H1 (cell line): ENCODE measurements at regions not wholly inside any gene's neighbourhood (a gene's known extent, or its start where the extent isn't known, plus 50 kb on each side); places are given as distances from the start of the nearest gene placed in this dataset.

Experiments
- CTCF ChIP-seq, 3 experiments: IDR thresholded peaks; 1 replicate in 2 of 3; 2 replicates in 1 of 3; pipeline versions ENCODE4 v1.5.1 to v1.6.1; 2011; ENCODE audit warnings: low read length in 3 of 3, mild to moderate bottlenecking in 3 of 3, inconsistent platforms in 2 of 3, low read depth in 1 of 3, moderate library complexity in 1 of 3; ENCODE audit not compliant: insufficient read depth in 1 of 3; ENCODE audit errors: control extremely low read depth in 1 of 3
- EZH2 ChIP-seq: fragments of 200-600 bp; sonication (generic); IDR thresholded peaks from 2 replicates; pipeline ENCODE4 v1.7.1; 2012; ENCODE audit warnings: low read depth, mild to moderate bottlenecking, moderate library complexity, low read length, inconsistent platforms; ENCODE audit not compliant: severe bottlenecking
- GABPA ChIP-seq: IDR thresholded peaks from 2 replicates; pipeline ENCODE4 v1.6.1; 2011; ENCODE audit warnings: mild to moderate bottlenecking, low read length, moderate library complexity, borderline replicate concordance; ENCODE audit not compliant: insufficient read depth
- RFX5 ChIP-seq: IDR thresholded peaks from 2 replicates; pipeline ENCODE4 v1.6.1; 2011; ENCODE audit warnings: low read depth, low read length, improper control_type of control experiment, borderline replicate concordance
- SAP30 ChIP-seq: fragments of 300-600 bp; sonication (generic); IDR thresholded peaks from 2 replicates; pipeline ENCODE4 v1.7.1; 2012; ENCODE audit warnings: low read length, moderate library complexity, mild to moderate bottlenecking, inconsistent platforms; ENCODE audit not compliant: insufficient read depth, insufficient replicate concordance
- USF2 ChIP-seq: IDR thresholded peaks from 2 replicates; pipeline ENCODE4 v1.6.1; 2011; ENCODE audit warnings: low read length, improper control_type of control experiment

- no peak for TF ChIP-seq USF2
- TF ChIP-seq SAP30: no peak
- no peak for TF ChIP-seq EZH2
- no peak for TF ChIP-seq GABPA
- TF ChIP-seq CTCF (IDR thresholded peaks at IDR 0.05; ENCODE audit: control extremely low read depth in 1 of 3, insufficient read depth in 1 of 3, low read depth in 1 of 3, low read length in 3 of 3): no peak
- no peak for TF ChIP-seq RFX5
Measured at GRCh38 chr17:79350533-79350932, 260.3 kb downstream of the RBFOX3 start (continued).
